CD4-positive, alpha-beta T cell treated with Interleukin-15 for 1 hour (primary cell): ENCODE measurements at regions not wholly inside any gene's neighbourhood (a gene's known extent, or its start where the extent isn't known, plus 50 kb on each side); places are given as distances from the start of the nearest gene placed in this dataset.

Experiments
- DNase-seq: peaks from one replicate; pipeline ENCODE4 v3.0.0-alpha.2; 2020

- DNase-seq, result no peak
These were observed 118.0 kb upstream of the DPH6 start for GRCh38 chr15:35663956-35664355.

GRCh38 chr15:35665896-35666536, 120.1 kb upstream of the DPH6 start:
- no peak for DNase-seq

GRCh38 chr15:35667908-35668307, 121.9 kb upstream of the DPH6 start:
- no peak for DNase-seq

GRCh38 chr15:35669021-35669420, 123.1 kb upstream of the DPH6 start:
- DNase-seq, result no peak

- DNase-seq, result no peak
These were observed 123.6 kb upstream of the DPH6 start for GRCh38 chr15:35669432-35670045.

GRCh38 chr15:35671197-35671596, 125.2 kb upstream of the DPH6 start:
- no peak for DNase-seq

GRCh38 chr15:35671981-35672380, 126.0 kb upstream of the DPH6 start:
- DNase-seq, result no peak

GRCh38 chr15:35673093-35673684, 127.2 kb upstream of the DPH6 start:
- DNase-seq, result no peak

- no peak for DNase-seq
These were observed 129.2 kb upstream of the DPH6 start for GRCh38 chr15:35674873-35675781.

- DNase-seq, result no peak
These were observed 132.8 kb upstream of the DPH6 start for GRCh38 chr15:35678774-35679173.

GRCh38 chr15:35679186-35679585, 133.2 kb upstream of the DPH6 start:
- no peak for DNase-seq

GRCh38 chr15:35680951-35681350, 135.0 kb upstream of the DPH6 start:
- DNase-seq, result no peak

GRCh38 chr15:35686347-35686746, 140.4 kb upstream of the DPH6 start:
- DNase-seq, result no peak

- no peak for DNase-seq
These were observed 143.3 kb upstream of the DPH6 start for GRCh38 chr15:35689266-35689665.

GRCh38 chr15:35690089-35690488, 144.1 kb upstream of the DPH6 start:
- DNase-seq, result no peak

GRCh38 chr15:35690698-35691116, 144.7 kb upstream of the DPH6 start:
- no peak for DNase-seq

- DNase-seq, result no peak
These were observed 145.3 kb upstream of the DPH6 start for GRCh38 chr15:35691173-35691761.

- DNase-seq, result no peak
These were observed 146.2 kb upstream of the DPH6 start for GRCh38 chr15:35691891-35692867.

GRCh38 chr15:35693286-35693685, 147.3 kb upstream of the DPH6 start:
- no peak for DNase-seq

- no peak for DNase-seq
These were observed 147.9 kb upstream of the DPH6 start for GRCh38 chr15:35693886-35694285.

GRCh38 chr15:35695003-35695402, 149.0 kb upstream of the DPH6 start:
- no peak for DNase-seq

GRCh38 chr15:35696767-35697231, 150.8 kb upstream of the DPH6 start:
- no peak for DNase-seq
